ENCODE measurements at regions not wholly inside any gene's neighbourhood (a gene's known extent, or its start where the extent isn't known, plus 50 kb on each side); places are given as distances from the start of the nearest gene placed in this dataset.

GRCh38 chr4:178081896-178082295 is 639.7 kb upstream of the AGA start:
- WGBS, result 83% methylated on average over 3 of the region's 3 CpGs

GRCh38 chr4:178082906-178083305 is 640.7 kb upstream of the AGA start:
- 100% methylated on average over 1 of the region's 1 CpG for WGBS
- Histone ChIP-seq H3K4me1 (no peaks in the 10 kb centered on the region), H3K9me3 (no peaks in the 10 kb centered on the region), H3K4me3 (no peak overlapping the region), H3K36me3 (no peaks in the 10 kb centered on the region), H3K27me3 (no peaks in the 10 kb centered on the region), H3K27ac (no peak overlapping the region)
- TF ChIP-seq CTCF (IDR thresholded peaks at IDR 0.05) (no peak), POLR2A (IDR thresholded peaks at IDR 0.05) (no peak), POLR2AphosphoS5 (IDR thresholded peaks at IDR 0.05) (no peak), EP300 (IDR thresholded peaks at IDR 0.05) (no peak)
- DNase-seq (ENCODE audit: low spot score in 2 of 2), result no peak

More at GRCh38 chr4:178081896-178082295, 639.7 kb upstream of the AGA start:
- Histone ChIP-seq H3K27me3 (no peaks in the 10 kb centered on the region), H3K9me3 (no peaks in the 10 kb centered on the region), H3K4me1 (no peaks in the 10 kb centered on the region), H3K4me3 (no peak overlapping the region), H3K27ac (no peak overlapping the region), H3K36me3 (no peaks in the 10 kb centered on the region)
- no peak for TF ChIP-seq EP300 (IDR thresholded peaks at IDR 0.05)
- TF ChIP-seq POLR2A (IDR thresholded peaks at IDR 0.05), result no peak
- TF ChIP-seq POLR2AphosphoS5 (IDR thresholded peaks at IDR 0.05), result no peak
- TF ChIP-seq CTCF (IDR thresholded peaks at IDR 0.05), result no peak
- no peak for DNase-seq (ENCODE audit: low spot score in 2 of 2)

- TF ChIP-seq POLR2A (IDR thresholded peaks at IDR 0.05) (no peak), EP300 (IDR thresholded peaks at IDR 0.05) (no peak), CTCF (IDR thresholded peaks at IDR 0.05) (no peak), POLR2AphosphoS5 (IDR thresholded peaks at IDR 0.05) (no peak)
- no peaks in the 10 kb centered on the region for H3K4me1 ChIP-seq
- no peaks in the 10 kb centered on the region for H3K9me3 ChIP-seq
- H3K36me3 ChIP-seq, result no peaks in the 10 kb centered on the region
- H3K4me3 ChIP-seq, result no peak overlapping the region
- H3K27ac ChIP-seq, result no peak overlapping the region
- 86% methylated on average over 5 of the region's 5 CpGs for WGBS
- no peak for DNase-seq (ENCODE audit: low spot score in 2 of 2)
- no peaks in the 10 kb centered on the region for H3K27me3 ChIP-seq
These were observed 641.7 kb upstream of the AGA start for GRCh38 chr4:178083968-178084367.

- DNase-seq (ENCODE audit: low spot score in 2 of 2), result no peak
- no peak overlapping the region for H3K4me3 ChIP-seq
- H3K36me3 ChIP-seq, result no peaks in the 10 kb centered on the region
- 41% methylated on average over 2 of the region's 2 CpGs for WGBS
- no peaks in the 10 kb centered on the region for H3K9me3 ChIP-seq
- TF ChIP-seq EP300 (IDR thresholded peaks at IDR 0.05), result no peak
- no peak for TF ChIP-seq POLR2A (IDR thresholded peaks at IDR 0.05)
- TF ChIP-seq POLR2AphosphoS5 (IDR thresholded peaks at IDR 0.05), result no peak
- TF ChIP-seq CTCF (IDR thresholded peaks at IDR 0.05), result no peak
- H3K4me1 ChIP-seq, result no peaks in the 10 kb centered on the region
- H3K27me3 ChIP-seq, result no peaks in the 10 kb centered on the region
- H3K27ac ChIP-seq, result no peak overlapping the region
These were observed 644.1 kb upstream of the AGA start for GRCh38 chr4:178086320-178086719.

GRCh38 chr4:178090640-178091411 is 648.6 kb upstream of the AGA start:
- no peaks in the 10 kb centered on the region for H3K4me1 ChIP-seq
- no peak for TF ChIP-seq EP300 (IDR thresholded peaks at IDR 0.05)
- no peak for TF ChIP-seq POLR2AphosphoS5 (IDR thresholded peaks at IDR 0.05)
- TF ChIP-seq CTCF (IDR thresholded peaks at IDR 0.05), result no peak
- TF ChIP-seq POLR2A (IDR thresholded peaks at IDR 0.05), result no peak
- H3K36me3 ChIP-seq, result no peaks in the 10 kb centered on the region
- H3K4me3 ChIP-seq, result no peak overlapping the region
- 86% methylated on average over 10 of the region's 20 CpGs for WGBS
- no peak for DNase-seq (ENCODE audit: low spot score in 2 of 2)
- no peaks in the 10 kb centered on the region for H3K27me3 ChIP-seq
- no peak overlapping the region for H3K27ac ChIP-seq
- no peaks in the 10 kb centered on the region for H3K9me3 ChIP-seq
